SU-DHL-6 (cell line): ENCODE measurements at regions not wholly inside any gene's neighbourhood (a gene's known extent, or its start where the extent isn't known, plus 50 kb on each side); places are given as distances from the start of the nearest gene placed in this dataset.
A peak's percentile ranks its signal among the peaks of the same experiment; 100 is the strongest.

ENCODE experiments used
- H2AFZ ChIP-seq: fragments of 200-600 bp; sonication (generic); 2 replicates; pipeline ENCODE4 v1.6.1; 2014; ENCODE audit warnings: low read depth, mild to moderate bottlenecking, moderate library complexity, mixed read lengths, antibody characterized with exemption, low read length; ENCODE audit not compliant: severe bottlenecking
- H3F3A ChIP-seq: fragments of 200-600 bp; shearing (Covaris generic); 2 replicates; pipeline ENCODE4 v1.6.0; 2016; ENCODE audit warnings: antibody characterized with exemption, mild to moderate bottlenecking; ENCODE audit not compliant: insufficient read depth
- H3K27ac ChIP-seq: fragments of 200-600 bp; sonication (generic); 2 replicates; pipeline ENCODE4 v1.5.1; 2016; ENCODE audit warnings: low read depth, mild to moderate bottlenecking, low read length, moderate library complexity, mixed read lengths
- H3K27me3 ChIP-seq: fragments of 200-600 bp; sonication (generic), shearing (Covaris generic); 2 replicates; pipeline ENCODE4 v1.6.0; 2014; ENCODE audit warnings: mild to moderate bottlenecking, low read length
- H3K36me3 ChIP-seq: fragments of 200-600 bp; sonication (generic); 2 replicates; pipeline ENCODE4 v1.6.1; 2014; ENCODE audit warnings: mild to moderate bottlenecking, low read length, mixed read lengths
- H3K4me2 ChIP-seq: fragments of 300-600, 200-600 bp; shearing (Covaris generic), sonication (generic); 2 replicates; pipeline ENCODE4 v1.6.0; 2014; ENCODE audit warnings: low read length, low read depth, mild to moderate bottlenecking; ENCODE audit not compliant: poor library complexity, severe bottlenecking
- H3K4me3 ChIP-seq: fragments of 200-600 bp; sonication (generic); 2 replicates; pipeline ENCODE4 v1.5.1; 2014; ENCODE audit warnings: antibody characterized with exemption, low read length, mild to moderate bottlenecking, mixed read lengths; ENCODE audit not compliant: insufficient read depth, poor library complexity, severe bottlenecking
- H3K79me2 ChIP-seq: fragments of 200-600 bp; sonication (generic); 2 replicates; pipeline ENCODE4 v1.6.1; 2014; ENCODE audit warnings: mild to moderate bottlenecking, low read length, moderate library complexity; ENCODE audit not compliant: insufficient read depth
- H3K9ac ChIP-seq: fragments of 200-600 bp; sonication (generic); 2 replicates; pipeline ENCODE4 v1.7.0; 2014; ENCODE audit warnings: mild to moderate bottlenecking, low read length
- H3K9me2 ChIP-seq: fragments of 200-600 bp; sonication (generic); replicated peaks from 2 replicates; pipeline ENCODE4 v1.6.1; 2014; ENCODE audit warnings: low read length; ENCODE audit not compliant: insufficient read depth
- H3K9me3 ChIP-seq: fragments of 200-600 bp; sonication (generic); 2 replicates; pipeline ENCODE4 v1.6.1; 2014; ENCODE audit warnings: low read length, mixed read lengths; ENCODE audit not compliant: insufficient read depth
- H4K20me1 ChIP-seq: fragments of 200-600 bp; sonication (generic); 2 replicates; pipeline ENCODE4 v1.6.1; 2014; ENCODE audit warnings: low read depth, mild to moderate bottlenecking, antibody characterized with exemption, low read length, moderate library complexity, mixed read lengths
- EZH2phosphoT487 ChIP-seq: fragments of 200-600 bp; sonication (generic), shearing (Covaris generic); conservative IDR thresholded peaks from 2 replicates; pipeline ENCODE4 v1.6.1; 2018; ENCODE audit warnings: mild to moderate bottlenecking, antibody characterized with exemption, low read length, moderate library complexity, mixed read lengths
- TF ChIP-seq, protein P1 (sequence below): fragments of 200-600 bp; sonication (generic); IDR thresholded peaks from one replicate; pipeline ENCODE4 v1.5.1; 2017; ENCODE audit warnings: antibody characterized with exemption, mild to moderate bottlenecking, low read length, moderate library complexity; ENCODE audit not compliant: insufficient read depth, poor library complexity, severe bottlenecking

DNA sequence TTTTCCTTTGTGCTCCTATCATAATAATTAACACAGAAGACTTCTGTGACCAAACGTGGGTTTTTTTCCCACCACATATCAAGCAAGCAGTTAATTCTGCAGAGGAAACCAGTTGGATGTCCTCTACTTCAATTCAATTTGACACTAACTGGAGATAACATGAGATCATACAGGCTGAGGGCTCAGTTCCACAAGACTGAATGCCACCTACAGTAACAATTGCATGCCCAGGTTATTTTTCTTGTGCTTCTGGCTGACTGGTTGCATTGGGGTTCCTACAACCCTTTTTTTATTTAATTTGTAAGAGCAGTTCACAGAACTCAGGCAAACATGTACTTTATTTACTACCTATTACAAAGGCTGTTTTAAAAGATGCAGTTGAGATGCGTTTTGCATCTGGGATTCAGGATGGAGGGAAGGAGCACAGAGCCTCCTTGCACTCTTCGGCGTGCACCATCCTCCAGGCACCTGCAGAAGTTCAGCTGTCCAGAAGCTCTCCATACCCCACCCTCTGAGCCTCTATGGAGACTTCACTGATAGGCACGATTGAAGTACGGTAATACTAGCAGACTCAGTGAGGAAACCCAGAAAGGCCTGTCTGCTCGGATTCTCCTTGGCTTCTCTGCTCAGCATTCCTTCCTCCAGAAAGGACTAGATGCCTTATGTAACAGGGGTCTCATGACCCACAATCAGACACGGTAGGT is 425.2 kb upstream of the CDH9 start:
- Histone ChIP-seq H3K9ac (no peak overlapping the region), H3K4me2 (no peak overlapping the region), H3K36me3 (no peaks in the 10 kb centered on the region)

DNA sequence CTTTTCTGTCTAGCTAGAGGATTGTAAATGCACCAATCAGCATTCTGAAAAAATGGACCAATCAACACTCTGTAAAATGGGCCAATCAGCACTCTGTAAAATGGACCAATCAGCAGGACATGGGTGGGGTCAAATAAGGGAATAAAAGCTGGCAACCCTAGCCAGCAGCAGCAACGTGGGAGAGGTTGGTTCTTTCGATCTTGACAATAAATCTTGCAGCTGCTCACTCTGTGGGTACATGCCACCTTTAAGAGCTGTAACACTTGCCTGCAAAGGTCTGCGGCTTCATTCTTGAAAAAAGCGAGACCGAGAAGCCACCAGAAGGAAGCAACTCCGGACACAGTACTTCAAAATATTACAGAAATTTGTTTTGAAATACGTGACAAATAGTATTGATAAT is 424.6 kb upstream of the CDH9 start:
- Histone ChIP-seq H2AFZ (no peak overlapping the region), H3K27me3 (no peaks in the 10 kb centered on the region), H3K27ac (no peak overlapping the region), H3K36me3 (no peaks in the 10 kb centered on the region), H3F3A (no peaks in the 10 kb centered on the region), H3K9me2 (no peaks in the 10 kb centered on the region), H4K20me1 (no peaks in the 10 kb centered on the region), H3K9me3 (no peaks in the 10 kb centered on the region), H3K9ac (no peak overlapping the region), H3K4me2 (no peak overlapping the region), H3K4me3 (no peak overlapping the region), H3K79me2 (no peaks in the 10 kb centered on the region)
- TF ChIP-seq, protein P1, sequence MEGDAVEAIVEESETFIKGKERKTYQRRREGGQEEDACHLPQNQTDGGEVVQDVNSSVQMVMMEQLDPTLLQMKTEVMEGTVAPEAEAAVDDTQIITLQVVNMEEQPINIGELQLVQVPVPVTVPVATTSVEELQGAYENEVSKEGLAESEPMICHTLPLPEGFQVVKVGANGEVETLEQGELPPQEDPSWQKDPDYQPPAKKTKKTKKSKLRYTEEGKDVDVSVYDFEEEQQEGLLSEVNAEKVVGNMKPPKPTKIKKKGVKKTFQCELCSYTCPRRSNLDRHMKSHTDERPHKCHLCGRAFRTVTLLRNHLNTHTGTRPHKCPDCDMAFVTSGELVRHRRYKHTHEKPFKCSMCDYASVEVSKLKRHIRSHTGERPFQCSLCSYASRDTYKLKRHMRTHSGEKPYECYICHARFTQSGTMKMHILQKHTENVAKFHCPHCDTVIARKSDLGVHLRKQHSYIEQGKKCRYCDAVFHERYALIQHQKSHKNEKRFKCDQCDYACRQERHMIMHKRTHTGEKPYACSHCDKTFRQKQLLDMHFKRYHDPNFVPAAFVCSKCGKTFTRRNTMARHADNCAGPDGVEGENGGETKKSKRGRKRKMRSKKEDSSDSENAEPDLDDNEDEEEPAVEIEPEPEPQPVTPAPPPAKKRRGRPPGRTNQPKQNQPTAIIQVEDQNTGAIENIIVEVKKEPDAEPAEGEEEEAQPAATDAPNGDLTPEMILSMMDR: no peak
- no peak for TF ChIP-seq EZH2phosphoT487

More for the DNA sequence above, 425.2 kb upstream of the CDH9 start:
- Histone ChIP-seq H3K27me3 (no peaks in the 10 kb centered on the region), H4K20me1 (no peaks in the 10 kb centered on the region), H3K4me3 (no peak overlapping the region), H3K79me2 (no peaks in the 10 kb centered on the region), H2AFZ (no peak overlapping the region), H3K9me3 (no peaks in the 10 kb centered on the region), H3K9me2 (no peaks in the 10 kb centered on the region), H3K27ac (no peak overlapping the region), H3F3A (no peaks in the 10 kb centered on the region)
- TF ChIP-seq EZH2phosphoT487: no peak
- TF ChIP-seq, protein P1: no peak

DNA sequence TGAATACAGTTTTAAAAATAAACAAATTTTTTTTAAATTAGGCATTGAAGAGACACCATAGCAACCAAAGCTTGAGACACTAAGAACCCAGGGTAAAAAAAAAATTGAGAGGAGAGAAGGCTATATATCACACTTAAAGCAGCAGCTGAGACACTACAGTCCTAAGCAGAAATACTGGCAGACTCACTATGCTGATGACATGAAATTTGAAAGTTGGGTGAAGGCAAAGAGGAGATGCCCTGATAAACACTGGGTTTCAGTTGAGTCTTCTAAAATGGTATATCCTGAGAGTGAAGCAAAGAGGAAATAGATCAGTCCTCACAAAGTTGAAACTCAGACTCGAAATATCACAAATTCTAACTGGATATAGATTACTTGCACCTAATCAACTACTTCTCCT is 419.9 kb upstream of the CDH9 start:
- Histone ChIP-seq H3K4me3 (no peak overlapping the region), H3K9ac (no peak overlapping the region), H3K9me2 (no peaks in the 10 kb centered on the region), H2AFZ (peak overlapping the region; percentile 48), H3K9me3 (no peaks in the 10 kb centered on the region), H3F3A (no peaks in the 10 kb centered on the region), H3K4me2 (no peak overlapping the region), H3K79me2 (no peaks in the 10 kb centered on the region), H3K36me3 (no peaks in the 10 kb centered on the region), H3K27me3 (no peaks in the 10 kb centered on the region), H4K20me1 (no peaks in the 10 kb centered on the region), H3K27ac (no peak overlapping the region)
- no peak for TF ChIP-seq EZH2phosphoT487
- TF ChIP-seq, protein P1: no peak
